ENCODE measurements at regions not wholly inside any gene's neighbourhood (a gene's known extent, or its start where the extent isn't known, plus 50 kb on each side); places are given as distances from the start of the nearest gene placed in this dataset.

GRCh38 chr9:7974335-7974960, 174.9 kb upstream of the DMAC1 start:
- Histone ChIP-seq H3K27me3 (ENCODE audit: control insufficient read depth in 1 of 2, insufficient read depth in 2 of 2, low read length in 2 of 2) (no peaks in the 10 kb centered on the region), H3K4me1 (ENCODE audit: control insufficient read depth in 2 of 2, insufficient read depth in 2 of 2, low read length in 1 of 2) (peaks cover 0 to 2% of the 10 kb centered on the region in 2 donors), H3K4me3 (ENCODE audit: low read depth in 1 of 2, low read length in 2 of 2) (no peak overlapping the region), H3K9me3 (ENCODE audit: control insufficient read depth in 2 of 2, insufficient read depth in 1 of 2, low read depth in 1 of 2, low read length in 1 of 2) (no peaks in the 10 kb centered on the region), H3K36me3 (ENCODE audit: control insufficient read depth in 2 of 2, insufficient read depth in 2 of 2, low read length in 1 of 2) (no peaks in the 10 kb centered on the region), H3K27ac (ENCODE audit: low read depth in 2 of 2, low read length in 1 of 2) (no peak overlapping the region)
- 57 to 61% methylated on average over 5 of the region's 5 CpGs for WGBS, 2 donors

GRCh38 chr9:7973123-7973522, 173.5 kb upstream of the DMAC1 start:
- 84 to 89% methylated on average over 5 of the region's 5 CpGs for WGBS, 2 donors

DNA sequence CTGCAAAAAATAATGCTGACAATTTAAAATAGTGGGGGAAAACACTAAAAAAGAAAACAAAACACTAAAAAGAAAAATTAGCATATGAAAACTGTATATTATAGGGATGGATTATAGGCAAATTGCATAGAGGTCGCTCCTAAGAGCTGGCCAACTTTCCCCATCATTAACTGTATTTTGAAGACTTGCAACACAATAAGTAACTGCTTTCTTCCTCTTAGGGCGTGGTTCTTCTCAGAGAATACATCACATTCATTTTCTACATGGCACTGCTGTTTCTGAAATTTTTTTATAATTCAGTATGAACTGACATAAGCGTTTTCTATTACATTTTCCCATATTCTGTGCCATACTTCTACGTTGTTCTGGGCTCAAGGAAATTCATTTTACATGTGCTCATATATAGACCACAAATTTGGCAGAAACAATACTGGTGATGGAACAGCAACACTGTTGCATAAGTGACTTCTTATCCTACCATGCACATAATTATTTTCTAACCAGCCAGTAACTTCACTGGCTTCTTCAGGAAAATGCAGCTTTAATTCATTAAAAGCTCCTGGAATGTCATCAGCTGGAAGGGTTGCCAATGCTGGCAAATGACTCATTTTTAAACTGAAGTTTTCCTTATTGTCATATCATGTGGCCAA, 171.2 kb upstream of the DMAC1 start:
- no peak overlapping the region for H3K27ac ChIP-seq (ENCODE audit: low read depth in 2 of 2, low read length in 1 of 2)
- no peaks in the 10 kb centered on the region for H3K9me3 ChIP-seq (ENCODE audit: control insufficient read depth in 2 of 2, insufficient read depth in 1 of 2, low read depth in 1 of 2, low read length in 1 of 2)
- H3K36me3 ChIP-seq (ENCODE audit: control insufficient read depth in 2 of 2, insufficient read depth in 2 of 2, low read length in 1 of 2), result no peaks in the 10 kb centered on the region
- 66 to 67% methylated on average over 4 of the region's 4 CpGs for WGBS, 2 donors
- no peaks in the 10 kb centered on the region for H3K27me3 ChIP-seq (ENCODE audit: control insufficient read depth in 1 of 2, insufficient read depth in 2 of 2, low read length in 2 of 2)
- H3K4me1 ChIP-seq (ENCODE audit: control insufficient read depth in 2 of 2, insufficient read depth in 2 of 2, low read length in 1 of 2), result no peaks in the 10 kb centered on the region
- H3K4me3 ChIP-seq (ENCODE audit: low read depth in 1 of 2, low read length in 2 of 2), result no peak overlapping the region

More at GRCh38 chr9:7973123-7973522, 173.5 kb upstream of the DMAC1 start:
- Histone ChIP-seq H3K27ac (ENCODE audit: low read depth in 2 of 2, low read length in 1 of 2) (no peak overlapping the region), H3K4me3 (ENCODE audit: low read depth in 1 of 2, low read length in 2 of 2) (no peak overlapping the region), H3K36me3 (ENCODE audit: control insufficient read depth in 2 of 2, insufficient read depth in 2 of 2, low read length in 1 of 2) (no peaks in the 10 kb centered on the region), H3K9me3 (ENCODE audit: control insufficient read depth in 2 of 2, insufficient read depth in 1 of 2, low read depth in 1 of 2, low read length in 1 of 2) (no peaks in the 10 kb centered on the region), H3K4me1 (ENCODE audit: control insufficient read depth in 2 of 2, insufficient read depth in 2 of 2, low read length in 1 of 2) (peaks cover 0 to 2% of the 10 kb centered on the region in 2 donors), H3K27me3 (ENCODE audit: control insufficient read depth in 1 of 2, insufficient read depth in 2 of 2, low read length in 2 of 2) (no peaks in the 10 kb centered on the region)

DNA sequence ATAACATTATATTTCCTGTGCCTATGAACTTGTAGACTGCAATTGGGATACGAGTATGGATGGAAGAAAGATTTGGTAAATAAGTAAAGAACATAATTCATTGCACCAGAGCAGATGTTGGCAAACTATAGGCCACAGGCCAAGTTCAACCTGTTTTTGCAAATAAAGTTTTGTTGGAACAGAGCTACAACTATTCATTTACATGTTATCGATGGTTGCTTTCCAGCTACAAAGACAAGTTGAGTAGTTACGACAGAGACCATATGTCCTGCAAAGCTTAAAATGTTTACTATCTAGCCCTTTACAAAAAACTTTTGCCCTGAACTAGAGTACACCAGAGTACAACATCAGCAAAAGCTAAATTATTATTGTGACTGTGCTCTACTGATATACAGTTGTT, 169.1 kb upstream of the DMAC1 start:
- H3K4me3 ChIP-seq (ENCODE audit: low read depth in 1 of 2, low read length in 2 of 2), result no peak overlapping the region
- H3K9me3 ChIP-seq (ENCODE audit: control insufficient read depth in 2 of 2, insufficient read depth in 1 of 2, low read depth in 1 of 2, low read length in 1 of 2), result no peaks in the 10 kb centered on the region
- no peaks in the 10 kb centered on the region for H3K4me1 ChIP-seq (ENCODE audit: control insufficient read depth in 2 of 2, insufficient read depth in 2 of 2, low read length in 1 of 2)
- no peaks in the 10 kb centered on the region for H3K27me3 ChIP-seq (ENCODE audit: control insufficient read depth in 1 of 2, insufficient read depth in 2 of 2, low read length in 2 of 2)
- 61 to 78% methylated on average over 3 of the region's 3 CpGs for WGBS, 2 donors
- H3K27ac ChIP-seq (ENCODE audit: low read depth in 2 of 2, low read length in 1 of 2), result no peak overlapping the region
- no peaks in the 10 kb centered on the region for H3K36me3 ChIP-seq (ENCODE audit: control insufficient read depth in 2 of 2, insufficient read depth in 2 of 2, low read length in 1 of 2)

- H3K27ac ChIP-seq (ENCODE audit: low read depth in 2 of 2, low read length in 1 of 2), result no peak overlapping the region
- no peaks in the 10 kb centered on the region for H3K36me3 ChIP-seq (ENCODE audit: control insufficient read depth in 2 of 2, insufficient read depth in 2 of 2, low read length in 1 of 2)
- no peaks in the 10 kb centered on the region for H3K9me3 ChIP-seq (ENCODE audit: control insufficient read depth in 2 of 2, insufficient read depth in 1 of 2, low read depth in 1 of 2, low read length in 1 of 2)
- no peaks in the 10 kb centered on the region for H3K27me3 ChIP-seq (ENCODE audit: control insufficient read depth in 1 of 2, insufficient read depth in 2 of 2, low read length in 2 of 2)
- H3K4me1 ChIP-seq (ENCODE audit: control insufficient read depth in 2 of 2, insufficient read depth in 2 of 2, low read length in 1 of 2), result no peaks in the 10 kb centered on the region
- H3K4me3 ChIP-seq (ENCODE audit: low read depth in 1 of 2, low read length in 2 of 2), result no peak overlapping the region
- WGBS, 2 donors, result 53 to 63% methylated on average over 2 of the region's 2 CpGs
Measured at GRCh38 chr9:7967851-7968250, 168.3 kb upstream of the DMAC1 start.

GRCh38 chr9:7967093-7967827, 167.7 kb upstream of the DMAC1 start:
- Histone ChIP-seq H3K9me3 (ENCODE audit: control insufficient read depth in 2 of 2, insufficient read depth in 1 of 2, low read depth in 1 of 2, low read length in 1 of 2) (no peaks in the 10 kb centered on the region), H3K4me3 (ENCODE audit: low read depth in 1 of 2, low read length in 2 of 2) (no peak overlapping the region), H3K27me3 (ENCODE audit: control insufficient read depth in 1 of 2, insufficient read depth in 2 of 2, low read length in 2 of 2) (no peaks in the 10 kb centered on the region), H3K36me3 (ENCODE audit: control insufficient read depth in 2 of 2, insufficient read depth in 2 of 2, low read length in 1 of 2) (no peaks in the 10 kb centered on the region), H3K27ac (ENCODE audit: low read depth in 2 of 2, low read length in 1 of 2) (no peak overlapping the region), H3K4me1 (ENCODE audit: control insufficient read depth in 2 of 2, insufficient read depth in 2 of 2, low read length in 1 of 2) (no peaks in the 10 kb centered on the region)
- 75 to 77% methylated on average over 7 of the region's 7 CpGs for WGBS, 2 donors

DNA sequence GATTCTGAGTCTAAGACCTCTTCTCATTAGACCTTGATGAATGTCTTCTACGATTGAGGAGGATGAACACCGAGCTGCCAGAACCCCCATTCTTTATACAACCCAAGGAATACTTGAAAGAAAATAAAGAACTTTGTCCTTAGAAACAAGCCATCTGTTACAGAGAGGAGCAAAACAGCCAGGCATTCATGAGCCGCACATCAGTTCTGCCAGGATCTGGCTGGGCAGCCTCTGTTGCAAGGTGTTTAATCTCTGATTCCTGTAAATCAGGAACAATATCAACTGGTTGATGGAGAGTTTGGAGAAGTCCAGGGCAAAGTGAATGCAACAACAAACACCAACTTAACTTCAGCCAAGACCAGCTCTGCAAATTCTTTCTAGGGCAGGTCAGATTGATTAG, 165.5 kb upstream of the DMAC1 start:
- no peaks in the 10 kb centered on the region for H3K27me3 ChIP-seq (ENCODE audit: control insufficient read depth in 1 of 2, insufficient read depth in 2 of 2, low read length in 2 of 2)
- WGBS, 2 donors, result 73 to 83% methylated on average over 3 of the region's 3 CpGs
- no peak overlapping the region for H3K4me3 ChIP-seq (ENCODE audit: low read depth in 1 of 2, low read length in 2 of 2)

GRCh38 chr9:7963026-7963425, 163.4 kb upstream of the DMAC1 start:
- Histone ChIP-seq H3K9me3 (ENCODE audit: control insufficient read depth in 2 of 2, insufficient read depth in 1 of 2, low read depth in 1 of 2, low read length in 1 of 2) (no peaks in the 10 kb centered on the region), H3K4me3 (ENCODE audit: low read depth in 1 of 2, low read length in 2 of 2) (no peak overlapping the region), H3K27me3 (ENCODE audit: control insufficient read depth in 1 of 2, insufficient read depth in 2 of 2, low read length in 2 of 2) (no peaks in the 10 kb centered on the region), H3K36me3 (ENCODE audit: control insufficient read depth in 2 of 2, insufficient read depth in 2 of 2, low read length in 1 of 2) (no peaks in the 10 kb centered on the region), H3K27ac (ENCODE audit: low read depth in 2 of 2, low read length in 1 of 2) (no peak overlapping the region), H3K4me1 (ENCODE audit: control insufficient read depth in 2 of 2, insufficient read depth in 2 of 2, low read length in 1 of 2) (no peaks in the 10 kb centered on the region)
- 44 to 50% methylated on average over 5 of the region's 5 CpGs for whole genome bisulfite sequencing, 2 donors

More for the DNA sequence above, 165.5 kb upstream of the DMAC1 start:
- Histone ChIP-seq H3K27ac (ENCODE audit: low read depth in 2 of 2, low read length in 1 of 2) (no peak overlapping the region), H3K36me3 (ENCODE audit: control insufficient read depth in 2 of 2, insufficient read depth in 2 of 2, low read length in 1 of 2) (no peaks in the 10 kb centered on the region), H3K4me1 (ENCODE audit: control insufficient read depth in 2 of 2, insufficient read depth in 2 of 2, low read length in 1 of 2) (no peaks in the 10 kb centered on the region), H3K9me3 (ENCODE audit: control insufficient read depth in 2 of 2, insufficient read depth in 1 of 2, low read depth in 1 of 2, low read length in 1 of 2) (no peaks in the 10 kb centered on the region)

DNA sequence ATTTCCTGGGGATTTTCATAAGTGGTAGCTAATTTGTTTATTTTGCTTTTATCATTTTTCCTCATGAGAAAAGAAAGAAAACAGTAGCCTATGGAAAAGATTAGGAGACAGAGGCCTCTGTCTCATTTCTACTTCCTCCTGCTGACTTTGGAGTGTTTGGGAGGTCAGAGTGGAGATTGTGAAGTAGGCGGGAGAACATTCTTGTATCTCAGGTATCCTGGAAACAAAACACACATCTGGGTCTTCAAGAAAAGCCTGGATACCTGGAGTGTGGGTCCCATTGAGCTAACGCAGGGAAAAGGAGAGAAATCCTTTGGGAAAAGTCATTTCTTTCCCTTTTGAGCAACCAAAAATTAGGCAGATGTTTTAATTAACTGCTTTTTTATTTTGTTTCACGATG, 161.5 kb upstream of the DMAC1 start:
- Histone ChIP-seq H3K36me3 (ENCODE audit: control insufficient read depth in 2 of 2, insufficient read depth in 2 of 2, low read length in 1 of 2) (no peaks in the 10 kb centered on the region), H3K9me3 (ENCODE audit: control insufficient read depth in 2 of 2, insufficient read depth in 1 of 2, low read depth in 1 of 2, low read length in 1 of 2) (no peaks in the 10 kb centered on the region), H3K4me3 (ENCODE audit: low read depth in 1 of 2, low read length in 2 of 2) (no peak overlapping the region), H3K27ac (ENCODE audit: low read depth in 2 of 2, low read length in 1 of 2) (no peak overlapping the region), H3K27me3 (ENCODE audit: control insufficient read depth in 1 of 2, insufficient read depth in 2 of 2, low read length in 2 of 2) (no peaks in the 10 kb centered on the region), H3K4me1 (ENCODE audit: control insufficient read depth in 2 of 2, insufficient read depth in 2 of 2, low read length in 1 of 2) (no peaks in the 10 kb centered on the region)
- 84 to 91% methylated on average over 3 of the region's 3 CpGs for WGBS, 2 donors
